NCI-H524 (cell line): ENCODE measurements at regions not wholly inside any gene's neighbourhood (a gene's known extent, or its start where the extent isn't known, plus 50 kb on each side); places are given as distances from the start of the nearest gene placed in this dataset.
"Not testable (repeated sequence)": the region's sequence is repeated elsewhere in the genome, so short reads cannot be mapped to it uniquely, and the experiment has no call there.

Experiments used
- DNase-seq, 2 experiments: peaks; one replicate each; lab custom pipeline; 2025; lab: John Stamatoyannopoulos, UW

DNA sequence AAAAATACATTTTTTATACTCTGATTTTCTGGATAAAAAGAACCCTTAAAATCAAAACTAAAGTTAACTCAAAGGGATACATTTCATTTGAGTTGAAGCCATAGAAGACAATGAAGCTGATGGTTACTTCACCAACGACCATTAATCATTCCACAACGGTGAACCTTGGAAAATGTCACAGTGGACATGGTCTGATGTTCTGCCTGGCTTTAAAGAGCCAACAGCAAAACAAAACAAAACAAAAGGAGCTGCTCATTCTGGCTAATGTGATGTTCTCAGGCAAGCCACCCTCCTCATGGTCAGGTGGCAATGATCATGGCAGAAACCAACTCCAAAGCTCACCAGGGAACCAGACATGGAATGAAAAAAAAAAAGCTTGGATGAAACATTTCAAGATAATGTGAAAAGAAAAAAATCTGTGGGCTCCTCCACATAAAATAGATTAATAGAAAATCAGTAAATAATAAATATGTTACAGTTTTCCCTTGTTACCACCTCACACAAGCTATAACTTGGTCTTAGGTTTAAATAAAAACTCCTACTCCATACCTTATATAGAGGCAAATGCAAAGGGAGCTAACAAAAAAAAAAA lies 90.1 kb upstream of the SERTAD2 start:
- no peak for DNase-seq

DNA sequence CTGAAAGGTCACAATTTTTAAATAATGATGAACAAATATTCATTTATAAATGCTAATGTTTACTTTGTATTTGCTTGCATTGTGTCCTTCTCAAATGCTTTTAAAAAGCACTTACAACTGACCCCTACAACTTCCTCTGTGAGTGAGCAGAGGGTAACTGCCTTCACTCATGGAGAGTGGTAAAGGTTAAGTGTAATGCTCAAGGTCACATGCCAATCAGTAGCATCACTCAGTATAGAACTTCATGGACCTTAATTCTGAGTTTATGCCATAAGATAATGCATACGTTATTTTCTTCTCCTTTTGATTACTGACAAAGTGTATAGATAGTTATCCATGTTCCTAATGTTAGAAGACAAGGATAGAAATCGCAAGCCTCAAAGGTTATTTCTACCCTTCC lies 91.8 kb upstream of the SERTAD2 start:
- DNase-seq, result no peak

GRCh38 chr2:64747690-64748091 lies 94.0 kb upstream of the SERTAD2 start:
- DNase-seq, result not testable (repeated sequence)

GRCh38 chr2:64748147-64748546 lies 94.4 kb upstream of the SERTAD2 start:
- no peak for DNase-seq

DNA sequence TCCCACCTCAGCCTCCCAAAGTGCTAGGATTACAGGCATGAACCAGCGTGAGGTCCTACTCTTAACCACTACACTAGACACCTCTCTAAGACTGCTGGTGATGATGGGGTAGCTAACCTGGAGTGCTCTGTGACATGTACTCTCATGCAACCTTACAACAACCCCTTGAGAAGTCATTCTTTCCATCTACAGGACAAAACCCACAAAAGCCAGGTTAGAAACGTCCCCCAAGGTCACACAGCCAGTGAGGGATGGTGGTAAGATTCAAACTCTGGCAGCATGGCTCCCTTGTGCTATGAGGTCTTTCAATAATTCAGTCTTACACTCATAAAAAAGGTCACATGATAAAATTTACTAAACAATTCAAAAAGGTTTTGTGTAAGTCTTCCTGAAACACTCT lies 94.8 kb upstream of the SERTAD2 start:
- DNase-seq, result no peak

- DNase-seq, result no peak
These were observed 95.7 kb upstream of the SERTAD2 start for GRCh38 chr2:64749446-64749845.

DNA sequence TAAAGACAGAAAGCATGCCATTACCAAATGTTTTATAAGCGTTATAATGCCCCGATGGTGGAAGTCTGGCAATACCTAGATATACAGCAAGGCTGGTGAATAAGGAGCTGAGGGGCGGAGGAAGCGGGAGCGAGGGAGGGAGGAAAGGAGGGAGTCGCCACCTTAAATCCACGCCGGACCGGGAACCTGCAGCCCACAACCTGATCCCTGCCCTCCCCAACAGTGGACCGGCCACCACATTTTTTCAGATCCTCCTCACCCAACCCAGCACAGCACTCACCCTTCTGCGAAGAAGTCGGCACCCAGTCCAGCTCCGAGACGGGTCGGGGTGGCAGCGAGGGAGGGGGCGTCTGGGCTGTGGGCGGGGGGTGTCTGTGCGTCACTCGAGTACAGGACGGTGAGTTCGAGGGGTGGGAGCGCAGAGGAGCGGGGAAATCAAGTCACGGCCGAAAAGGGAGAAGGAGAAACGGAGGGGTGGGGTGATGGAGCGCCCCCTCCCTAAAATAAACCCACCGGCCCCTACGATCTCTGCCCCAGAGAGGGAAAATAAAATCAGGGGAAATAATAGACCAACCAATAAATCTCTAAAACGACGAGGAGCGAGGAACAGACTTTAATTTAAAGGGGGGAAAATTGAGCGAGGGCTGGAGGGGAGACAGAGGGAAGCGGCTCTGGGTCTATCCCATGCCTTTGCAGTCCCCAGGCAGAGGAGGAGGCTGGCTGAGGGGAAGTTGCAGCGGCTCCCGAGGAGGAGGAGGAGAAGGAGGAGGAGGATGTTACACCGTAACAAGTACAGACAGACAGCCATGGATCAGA lies 96.5 kb upstream of the SERTAD2 start:
- DNase-seq, result peak; percentile 40 to 63

GRCh38 chr2:64750817-64751285 lies 97.1 kb upstream of the SERTAD2 start:
- DNase-seq, result peak; percentile 99 to 100

DNA sequence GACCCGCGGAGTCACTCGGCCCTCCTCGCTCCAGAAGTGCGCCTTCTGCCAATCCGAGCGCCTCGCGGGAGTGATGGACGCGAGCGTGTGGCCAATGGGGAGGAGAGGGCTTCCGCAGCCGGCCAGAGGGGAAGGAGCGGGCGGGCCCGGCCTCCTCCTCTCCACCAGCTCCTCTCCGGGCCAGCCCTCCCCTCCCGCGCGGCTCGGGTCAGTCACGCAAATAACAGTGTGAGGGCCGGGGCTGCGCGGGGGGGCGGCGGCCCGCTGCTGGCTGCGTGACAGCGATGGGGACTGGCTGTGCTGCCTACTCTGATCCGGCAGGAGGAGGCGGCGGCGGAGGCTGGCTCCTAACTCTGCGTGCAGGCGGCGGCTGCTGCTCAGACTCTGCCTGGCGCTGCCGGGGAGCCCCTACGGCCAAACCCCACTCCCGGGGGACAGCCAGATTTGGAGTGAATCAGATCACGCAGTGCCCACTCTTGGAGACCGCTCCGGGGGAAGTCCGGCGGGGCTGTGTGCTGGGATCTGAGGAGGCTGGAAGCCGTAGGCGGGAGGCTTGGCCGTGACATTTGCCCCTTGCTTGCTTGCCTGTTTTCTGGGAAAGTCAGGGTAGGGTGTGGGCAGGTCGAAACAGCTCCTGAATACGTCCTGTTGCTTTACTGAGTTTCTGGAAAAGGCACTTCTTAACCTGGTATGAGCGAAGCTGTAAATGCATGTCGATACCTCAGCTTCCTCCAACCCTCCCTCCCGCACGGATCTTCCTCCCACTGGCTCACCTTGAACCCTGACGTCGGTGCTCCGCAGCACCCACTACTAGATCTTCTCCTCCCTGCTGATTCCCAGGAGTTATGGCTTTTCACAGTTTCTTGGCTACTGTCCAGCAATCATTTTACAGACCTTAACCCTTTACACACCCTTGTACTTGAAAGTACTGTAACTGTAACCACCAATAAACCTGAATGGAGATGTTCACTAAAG lies 97.9 kb upstream of the SERTAD2 start:
- peak; percentile 50 to 100 for DNase-seq

- no peak for DNase-seq
These were observed 99.7 kb upstream of the SERTAD2 start for GRCh38 chr2:64753399-64753798.

GRCh38 chr2:64754570-64754969 lies 100.9 kb upstream of the SERTAD2 start:
- no peak for DNase-seq

GRCh38 chr2:64757126-64757525 lies 103.4 kb upstream of the SERTAD2 start:
- no peak for DNase-seq

GRCh38 chr2:64760128-64760527 lies 106.4 kb upstream of the SERTAD2 start:
- no peak for DNase-seq

DNA sequence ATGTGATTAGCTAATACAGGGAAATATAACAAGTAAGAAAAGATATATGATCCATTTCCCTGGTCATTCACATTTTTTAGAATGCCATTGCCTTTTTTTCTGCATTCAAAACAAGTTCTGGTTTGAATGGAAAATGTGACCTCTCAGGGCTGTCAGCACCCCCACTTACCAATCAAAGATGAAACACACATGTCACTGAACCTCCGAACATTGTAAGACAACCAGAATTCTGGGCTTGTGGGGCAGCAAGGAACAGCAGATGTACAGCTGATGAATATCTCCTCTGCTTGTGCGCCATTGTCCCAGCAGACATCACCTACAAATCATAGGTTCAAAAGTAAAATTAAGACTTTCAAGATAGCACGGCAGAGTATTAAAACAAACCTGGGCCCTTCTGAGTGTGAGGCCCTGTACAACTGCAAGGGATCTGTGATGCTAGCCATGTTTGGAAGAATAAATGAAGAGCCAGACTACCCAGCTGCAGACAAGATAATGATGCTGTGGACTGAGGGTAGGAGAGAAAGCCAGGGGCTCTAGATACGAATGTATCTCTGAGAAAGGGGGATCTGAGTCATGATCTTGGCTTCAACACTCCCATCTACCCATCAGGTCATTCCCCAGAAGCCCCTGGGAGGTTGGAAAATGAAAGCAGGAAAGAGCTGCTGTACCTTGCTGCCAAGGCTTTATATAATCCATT lies 108.7 kb upstream of the SERTAD2 start:
- no peak for DNase-seq

DNA sequence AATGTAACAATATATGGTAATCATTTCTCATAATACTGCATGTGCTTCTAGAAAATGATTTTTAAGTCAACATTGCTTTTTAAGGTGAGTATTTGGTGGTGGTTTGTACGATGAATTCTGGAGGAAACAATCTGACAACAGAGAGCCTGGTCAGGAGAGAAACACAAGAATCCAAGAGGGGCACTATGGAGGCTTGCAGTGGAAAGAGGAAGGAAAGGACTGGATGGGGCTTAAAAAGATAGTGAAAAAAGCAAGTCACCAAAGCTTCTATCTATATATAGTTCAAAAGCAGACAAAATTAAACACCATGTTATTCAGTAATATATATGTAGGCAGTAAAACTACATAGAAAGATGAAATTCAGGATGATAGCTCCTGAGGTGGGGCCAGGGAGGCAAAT lies 109.4 kb upstream of the SERTAD2 start:
- DNase-seq, result no peak

DNA sequence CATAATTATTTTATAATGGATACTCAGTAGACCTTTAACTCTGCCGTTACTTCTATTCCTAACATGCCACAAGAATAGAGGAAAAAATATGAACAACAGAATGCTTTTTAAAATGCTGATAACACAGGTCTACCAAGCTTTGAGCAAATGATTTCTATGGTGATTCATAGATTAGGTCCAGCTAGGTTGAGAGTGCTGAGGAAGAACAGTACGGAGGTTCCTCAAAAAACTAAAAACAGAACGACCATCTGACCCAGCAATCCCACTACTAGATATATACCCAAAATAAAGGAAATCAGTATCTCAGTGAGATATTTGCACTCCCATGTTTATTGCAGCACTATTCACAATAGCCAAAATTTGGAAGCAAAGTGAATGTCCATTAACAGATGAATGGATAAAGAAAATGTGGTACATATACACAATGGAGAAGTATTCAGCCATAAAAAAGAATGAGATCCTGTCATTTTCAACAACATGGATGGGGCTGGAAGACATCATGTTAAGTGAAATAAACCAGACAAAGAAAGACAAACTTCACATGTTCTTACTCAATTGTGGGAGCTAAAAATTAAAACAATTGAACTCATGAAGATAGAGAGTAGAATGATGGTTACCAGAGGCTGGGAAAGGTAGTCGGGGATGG lies 111.6 kb upstream of the SERTAD2 start:
- DNase-seq, result no peak

DNA sequence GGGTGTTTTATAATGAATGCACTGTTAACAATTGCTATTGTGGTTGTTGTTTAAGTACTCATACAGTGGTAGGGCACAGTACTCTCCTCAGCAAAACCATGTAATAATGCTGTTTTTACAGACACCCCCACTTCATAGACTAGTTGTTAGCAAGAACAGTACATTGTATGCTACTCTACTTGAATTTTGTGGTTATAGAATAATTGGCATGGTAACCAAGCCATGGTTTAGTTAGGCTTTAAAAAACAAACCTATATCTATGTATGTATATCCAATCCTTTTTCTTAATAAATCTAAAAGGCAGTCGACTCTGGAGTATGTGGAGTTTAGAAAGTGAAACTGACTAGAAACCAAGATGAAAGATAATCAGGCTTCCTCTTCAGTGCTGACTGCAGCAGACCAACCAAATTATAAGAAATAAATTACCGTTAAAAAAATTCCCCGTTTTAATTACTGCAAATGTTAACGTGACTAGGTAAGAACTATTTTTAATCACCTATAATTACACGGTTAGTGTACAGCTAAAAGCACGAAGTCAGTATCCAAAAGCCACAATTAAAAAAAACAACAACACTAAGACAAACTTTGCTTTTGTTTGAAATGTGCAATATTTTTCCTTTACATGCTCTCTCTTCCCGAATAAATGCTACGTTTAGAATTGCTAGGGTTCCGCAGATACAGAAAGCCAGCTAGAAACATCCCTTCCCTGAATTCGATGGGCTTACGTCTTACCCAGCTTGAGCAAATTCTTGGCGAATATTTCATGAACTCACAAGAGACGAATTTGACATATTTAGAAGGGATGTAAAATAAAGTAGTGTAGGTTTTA lies 113.3 kb upstream of the SERTAD2 start:
- DNase-seq, result peak in 1 of 2 experiments; percentile 10

DNA sequence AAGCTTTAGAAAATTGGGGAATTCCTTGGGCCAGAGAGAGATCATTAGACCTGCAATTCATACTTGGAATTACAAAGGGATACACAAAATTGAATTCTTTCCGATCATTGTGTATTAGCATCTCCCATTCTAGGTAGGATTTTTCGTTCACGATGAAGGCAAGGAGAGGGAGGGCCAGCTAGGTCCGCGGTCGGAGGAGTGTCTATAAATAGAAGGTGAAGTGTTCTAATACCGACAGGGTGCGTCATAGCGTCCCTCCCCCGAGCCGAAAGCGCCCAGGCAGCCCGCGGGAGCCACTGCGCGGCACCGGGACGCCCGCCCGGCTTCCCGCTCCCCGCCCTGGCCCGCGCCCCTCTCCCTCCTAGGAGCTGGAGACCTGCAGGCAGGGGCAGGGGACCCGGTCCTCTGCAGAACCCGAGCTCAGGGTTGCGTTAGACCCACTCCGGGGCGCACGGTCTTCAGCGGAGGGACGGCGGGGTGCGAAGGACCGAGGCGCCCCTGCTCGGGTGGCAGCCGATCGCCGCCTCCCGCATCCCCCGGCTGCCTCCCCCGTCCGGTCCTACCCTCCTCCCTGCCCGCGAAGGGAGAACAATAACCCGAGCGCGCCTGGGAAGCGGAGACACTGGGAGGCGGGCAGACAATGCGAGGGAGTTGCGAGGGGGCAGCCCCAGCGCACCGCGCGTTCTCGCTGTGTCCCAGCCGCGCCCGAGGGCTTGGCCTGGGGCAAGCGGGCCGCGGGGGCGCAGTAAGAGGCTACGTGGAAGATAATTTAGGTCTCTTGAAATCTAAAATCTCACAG lies 114.2 kb upstream of the SERTAD2 start:
- peak; percentile 66 to 68 for DNase-seq

GRCh38 chr2:64768491-64769005 lies 114.8 kb upstream of the SERTAD2 start:
- no peak for DNase-seq
